ENCODE measurements at regions not wholly inside any gene's neighbourhood (a gene's known extent, or its start where the extent isn't known, plus 50 kb on each side); places are given as distances from the start of the nearest gene placed in this dataset.

DNA sequence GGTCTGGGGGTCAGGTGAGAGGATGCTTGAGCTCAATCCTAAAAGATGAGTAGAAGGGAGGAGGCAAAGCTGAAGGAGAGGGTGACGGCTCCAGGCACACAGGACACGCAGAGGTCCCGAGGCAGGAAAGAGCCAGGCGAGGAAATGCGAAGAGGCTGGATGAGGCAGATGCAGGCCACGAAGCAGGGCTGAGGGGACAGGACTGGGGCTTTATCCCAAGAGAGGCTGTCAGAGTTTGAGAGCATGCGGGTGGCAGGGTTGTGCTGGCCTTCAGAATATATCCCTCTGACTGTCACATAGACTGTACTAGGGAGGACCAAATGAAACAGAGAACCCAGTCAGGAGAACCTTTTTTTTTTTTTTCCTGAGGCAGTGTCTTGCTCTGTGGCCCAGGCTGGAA lies 100.2 kb downstream of the RMI2 start:
- no peak for TF ChIP-seq POLR2A (IDR thresholded peaks at IDR 0.05)
- TF ChIP-seq, protein P1, sequence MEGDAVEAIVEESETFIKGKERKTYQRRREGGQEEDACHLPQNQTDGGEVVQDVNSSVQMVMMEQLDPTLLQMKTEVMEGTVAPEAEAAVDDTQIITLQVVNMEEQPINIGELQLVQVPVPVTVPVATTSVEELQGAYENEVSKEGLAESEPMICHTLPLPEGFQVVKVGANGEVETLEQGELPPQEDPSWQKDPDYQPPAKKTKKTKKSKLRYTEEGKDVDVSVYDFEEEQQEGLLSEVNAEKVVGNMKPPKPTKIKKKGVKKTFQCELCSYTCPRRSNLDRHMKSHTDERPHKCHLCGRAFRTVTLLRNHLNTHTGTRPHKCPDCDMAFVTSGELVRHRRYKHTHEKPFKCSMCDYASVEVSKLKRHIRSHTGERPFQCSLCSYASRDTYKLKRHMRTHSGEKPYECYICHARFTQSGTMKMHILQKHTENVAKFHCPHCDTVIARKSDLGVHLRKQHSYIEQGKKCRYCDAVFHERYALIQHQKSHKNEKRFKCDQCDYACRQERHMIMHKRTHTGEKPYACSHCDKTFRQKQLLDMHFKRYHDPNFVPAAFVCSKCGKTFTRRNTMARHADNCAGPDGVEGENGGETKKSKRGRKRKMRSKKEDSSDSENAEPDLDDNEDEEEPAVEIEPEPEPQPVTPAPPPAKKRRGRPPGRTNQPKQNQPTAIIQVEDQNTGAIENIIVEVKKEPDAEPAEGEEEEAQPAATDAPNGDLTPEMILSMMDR (IDR thresholded peaks at IDR 0.05): no peak
